Ovary (tissue), 7 donors: ENCODE measurements at regions not wholly inside any gene's neighbourhood (a gene's known extent, or its start where the extent isn't known, plus 50 kb on each side); places are given as distances from the start of the nearest gene placed in this dataset.

ENCODE experiments used
- DNase-seq, 5 donors: peaks; one replicate each; pipeline ENCODE4 v3.0.0-alpha.2; 2019 to 2020
- H3K27ac ChIP-seq, 2 donors: fragments of 200-600 bp; one replicate each; pipeline versions ENCODE4 v1.5.1 to v1.8.0; 2019 to 2022
- H3K27me3 ChIP-seq: fragments of 200-600 bp; one replicate; pipeline ENCODE4 v1.8.0; 2022
- H3K36me3 ChIP-seq: fragments of 200-600 bp; sonication (generic); one replicate; pipeline ENCODE4 v1.5.1; 2019
- H3K4me1 ChIP-seq: one replicate; pipeline ENCODE4 v1.8.1; 2013; ENCODE audit warnings: mild to moderate bottlenecking, moderate library complexity; ENCODE audit not compliant: insufficient read depth
- H3K4me3 ChIP-seq: fragments of 200-600 bp; sonication (generic); one replicate; pipeline ENCODE4 v1.5.1; 2017
- H3K9me3 ChIP-seq, 2 donors: fragments of 200-600 bp in 1 of 2; sonication (generic) in 1 of 2; one replicate each; pipeline versions ENCODE4 v1.5.1 to v1.8.1; 2013 to 2019; ENCODE audit warnings: mild to moderate bottlenecking in 1 of 2, moderate library complexity in 1 of 2
- EP300 ChIP-seq: sonication (generic); formaldehyde crosslinking; IDR thresholded peaks from one replicate; pipeline ENCODE4 v1.6.1; 2017; ENCODE audit warnings: antibody characterized with exemption
- POLR2A ChIP-seq: fragments of 450-650 bp; IDR thresholded peaks from one replicate; pipeline ENCODE4 v1.6.1; 2017; ENCODE audit warnings: antibody characterized with exemption, mild to moderate bottlenecking, moderate library complexity
- WGBS, 3 donors: extraction: QIAGEN DNeasy Blood & Tissue Kit in 1 of 3; methylation state at CpG; one replicate each; pipeline versions ENCODE4 v1.1.5 to v1.1.7; 2013 to 2017; 5-methylcytosine and 5-hydroxymethylcytosine counted together
- intact Hi-C, 4 donors: fragments of 100-400 bp; cut with DNase I; formaldehyde crosslinking; loops; one replicate each; pipeline versions ENCODE4 v1.11.0 to v1.15.1; 2022 to 2023
- TF ChIP-seq, protein P1 (sequence below), 3 donors: fragments of 450-650 bp in 2 of 3; fragments of 200-600 bp in 1 of 3; IDR thresholded peaks; one replicate each; pipeline versions ENCODE4 v1.5.1 to v1.8.0; 2016 to 2022; ENCODE audit warnings: antibody characterized with exemption in 3 of 3, mild to moderate bottlenecking in 1 of 3
- donor health status: DM: no; HTN: no; CAD: no; lungs with moderate emphysema.
- donor health status: DM: no; HTN: no; CAD: no.
- donor health status: Bipolar disorder and iron deficiency.
- donor health status: DM: no; HTN: no; CAD: no.
- donor health status: DM: yes; HTN: yes; CAD: no.

GRCh38 chr9:129416821-129417539, 203.9 kb downstream of the C9orf50 start:
- DNase-seq: peak in 1 of 5 donors; percentile 25
- Histone ChIP-seq H3K4me1 (peaks cover 11% of the 10 kb centered on the region), H3K36me3 (no peaks in the 10 kb centered on the region), H3K9me3 (no peaks in the 10 kb centered on the region), H3K27me3 (no peaks in the 10 kb centered on the region), H3K27ac (no peak overlapping the region), H3K4me3 (no peak overlapping the region)
- intact Hi-C loops: loop anchor here in 2 of 4 donors (10.0 kb wide), 2 partner anchors 58 to 68 kb away; no protein-coding TSS in a partner anchor
- TF ChIP-seq, protein P1, sequence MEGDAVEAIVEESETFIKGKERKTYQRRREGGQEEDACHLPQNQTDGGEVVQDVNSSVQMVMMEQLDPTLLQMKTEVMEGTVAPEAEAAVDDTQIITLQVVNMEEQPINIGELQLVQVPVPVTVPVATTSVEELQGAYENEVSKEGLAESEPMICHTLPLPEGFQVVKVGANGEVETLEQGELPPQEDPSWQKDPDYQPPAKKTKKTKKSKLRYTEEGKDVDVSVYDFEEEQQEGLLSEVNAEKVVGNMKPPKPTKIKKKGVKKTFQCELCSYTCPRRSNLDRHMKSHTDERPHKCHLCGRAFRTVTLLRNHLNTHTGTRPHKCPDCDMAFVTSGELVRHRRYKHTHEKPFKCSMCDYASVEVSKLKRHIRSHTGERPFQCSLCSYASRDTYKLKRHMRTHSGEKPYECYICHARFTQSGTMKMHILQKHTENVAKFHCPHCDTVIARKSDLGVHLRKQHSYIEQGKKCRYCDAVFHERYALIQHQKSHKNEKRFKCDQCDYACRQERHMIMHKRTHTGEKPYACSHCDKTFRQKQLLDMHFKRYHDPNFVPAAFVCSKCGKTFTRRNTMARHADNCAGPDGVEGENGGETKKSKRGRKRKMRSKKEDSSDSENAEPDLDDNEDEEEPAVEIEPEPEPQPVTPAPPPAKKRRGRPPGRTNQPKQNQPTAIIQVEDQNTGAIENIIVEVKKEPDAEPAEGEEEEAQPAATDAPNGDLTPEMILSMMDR (IDR thresholded peaks at IDR 0.05): no peak
- TF ChIP-seq POLR2A (no peak), EP300 (no peak)
- 59 to 72% (median 61%) methylated on average over 12 of the region's 12 CpGs for WGBS, 3 donors

GRCh38 chr9:129415942-129416651, 204.8 kb downstream of the C9orf50 start:
- WGBS, 3 donors: 73 to 83% (median 78%) methylated on average over 25 to 26 of the region's 26 CpGs
- no peaks in the 10 kb centered on the region for H3K9me3 ChIP-seq
- H3K27ac ChIP-seq: peak overlapping the region in 1 of 2 donors; percentile 18
- intact Hi-C loops: loop anchor here in 2 of 4 donors (10.0 kb wide), 2 partner anchors 59 to 69 kb away; no protein-coding TSS in a partner anchor
- no peaks in the 10 kb centered on the region for H3K36me3 ChIP-seq
- DNase-seq: peak in 1 of 5 donors; percentile 44
- H3K4me3 ChIP-seq: no peak overlapping the region
- TF ChIP-seq EP300: no peak
- no peak for TF ChIP-seq POLR2A
- TF ChIP-seq, protein P1 (IDR thresholded peaks at IDR 0.05): no peak
- peaks cover 15% of the 10 kb centered on the region for H3K4me1 ChIP-seq
- no peaks in the 10 kb centered on the region for H3K27me3 ChIP-seq

- Histone ChIP-seq H3K4me1 (peaks cover 15% of the 10 kb centered on the region), H3K27ac (peak overlapping the region; percentile 97), H3K9me3 (no peaks in the 10 kb centered on the region), H3K27me3 (no peaks in the 10 kb centered on the region), H3K36me3 (no peaks in the 10 kb centered on the region), H3K4me3 (no peak overlapping the region)
- intact Hi-C loops: loop anchor here (5.0 to 10.0 kb wide), 5 partner anchors 37 to 197 kb away; no protein-coding TSS in a partner anchor
- no peak for TF ChIP-seq POLR2A
- DNase-seq: peak in 3 of 5 donors; percentile 58 to 61 (median 59)
- 71 to 79% (median 72%) methylated on average over 21 of the region's 21 CpGs for WGBS, 3 donors
Observed at GRCh38 chr9:129414993-129415941, 205.6 kb downstream of the C9orf50 start.

DNA sequence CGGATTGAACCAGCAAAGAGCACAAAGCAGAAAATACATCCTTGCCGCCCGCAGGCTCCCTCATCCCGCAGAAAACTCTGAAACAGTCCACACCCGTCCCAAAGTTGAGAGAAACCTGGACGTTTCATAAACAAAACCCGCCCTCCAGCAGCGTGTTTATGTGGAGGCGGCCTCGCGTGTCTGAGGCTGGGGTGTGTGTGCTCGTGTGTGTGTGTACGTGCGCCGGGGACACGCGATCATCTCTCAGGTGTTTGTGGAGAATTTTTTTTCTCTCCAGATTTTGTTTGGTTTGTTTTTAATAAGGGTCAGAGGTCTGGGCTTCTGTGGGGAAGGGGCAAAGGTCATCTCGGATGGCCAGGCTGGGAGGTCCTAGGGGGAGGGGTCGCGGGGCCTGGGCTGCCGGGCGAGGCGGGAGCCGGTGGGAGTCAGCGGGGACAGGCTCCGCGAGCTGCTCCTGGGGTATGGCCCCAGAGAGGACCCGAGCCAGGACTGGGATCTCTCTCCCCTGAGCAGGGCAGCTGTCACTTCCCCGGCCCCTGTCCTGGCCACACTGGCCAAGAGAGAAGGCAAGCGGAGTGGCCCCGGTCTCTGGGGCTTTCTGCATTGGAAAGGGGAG, 206.4 kb downstream of the C9orf50 start:
- peak overlapping the region; percentile 54 for H3K4me3 ChIP-seq
- H3K4me1 ChIP-seq: peaks cover 15% of the 10 kb centered on the region
- 26 to 34% (median 30%) methylated on average over 29 to 31 of the region's 31 CpGs for WGBS, 3 donors
- no peaks in the 10 kb centered on the region for H3K9me3 ChIP-seq
- peak overlapping the region; percentile 97 for H3K27ac ChIP-seq
- TF ChIP-seq EP300 (no peak), POLR2A (no peak)
- TF ChIP-seq, protein P1 (IDR thresholded peaks at IDR 0.05): no peak
- H3K36me3 ChIP-seq: no peaks in the 10 kb centered on the region
- peak; percentile 67 to 76 (median 71) for DNase-seq
- H3K27me3 ChIP-seq: no peaks in the 10 kb centered on the region
- intact Hi-C loops: loop anchor here (5.0 to 10.0 kb wide), 5 partner anchors 38 to 198 kb away; no protein-coding TSS in a partner anchor
